Astrocyte of the spinal cord (primary cell): ENCODE measurements at regions not wholly inside any gene's neighbourhood (a gene's known extent, or its start where the extent isn't known, plus 50 kb on each side); places are given as distances from the start of the nearest gene placed in this dataset.
A peak's percentile ranks its signal among the peaks of the same experiment; 100 is the strongest.

ENCODE experiments used
- DNase-seq: peaks from one replicate; pipeline ENCODE4 v3.0.0; 2011; ENCODE audit warnings: low read depth, low spot score
- H3K4me3 ChIP-seq: 2 replicates; pipeline ENCODE4 v1.5.1; 2011; ENCODE audit warnings: low read depth, mild to moderate bottlenecking, low read length, moderate library complexity
- in situ Hi-C: cut with HindIII; loops from 2 replicates; pipeline ENCODE4 v1.10.0; 2017; ENCODE audit warnings: low sequenced_read_pairs
- TF ChIP-seq, protein P1 (sequence below): IDR thresholded peaks from 2 replicates; pipeline ENCODE4 v1.5.1; 2012; ENCODE audit warnings: low read depth, mild to moderate bottlenecking, low read length, inconsistent platforms

- TF ChIP-seq, protein P1, sequence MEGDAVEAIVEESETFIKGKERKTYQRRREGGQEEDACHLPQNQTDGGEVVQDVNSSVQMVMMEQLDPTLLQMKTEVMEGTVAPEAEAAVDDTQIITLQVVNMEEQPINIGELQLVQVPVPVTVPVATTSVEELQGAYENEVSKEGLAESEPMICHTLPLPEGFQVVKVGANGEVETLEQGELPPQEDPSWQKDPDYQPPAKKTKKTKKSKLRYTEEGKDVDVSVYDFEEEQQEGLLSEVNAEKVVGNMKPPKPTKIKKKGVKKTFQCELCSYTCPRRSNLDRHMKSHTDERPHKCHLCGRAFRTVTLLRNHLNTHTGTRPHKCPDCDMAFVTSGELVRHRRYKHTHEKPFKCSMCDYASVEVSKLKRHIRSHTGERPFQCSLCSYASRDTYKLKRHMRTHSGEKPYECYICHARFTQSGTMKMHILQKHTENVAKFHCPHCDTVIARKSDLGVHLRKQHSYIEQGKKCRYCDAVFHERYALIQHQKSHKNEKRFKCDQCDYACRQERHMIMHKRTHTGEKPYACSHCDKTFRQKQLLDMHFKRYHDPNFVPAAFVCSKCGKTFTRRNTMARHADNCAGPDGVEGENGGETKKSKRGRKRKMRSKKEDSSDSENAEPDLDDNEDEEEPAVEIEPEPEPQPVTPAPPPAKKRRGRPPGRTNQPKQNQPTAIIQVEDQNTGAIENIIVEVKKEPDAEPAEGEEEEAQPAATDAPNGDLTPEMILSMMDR = no peak
- H3K4me3 ChIP-seq = no peak overlapping the region
- DNase-seq = peak; percentile 37
- in situ Hi-C loops = no loop called here
These were observed 69.4 kb upstream of the KLF12 start for GRCh38 chr13:74203576-74203975.

- DNase-seq = no peak
- in situ Hi-C loops = no loop called here
- TF ChIP-seq, protein P1 = no peak
- no peak overlapping the region for H3K4me3 ChIP-seq
These were observed 68.1 kb upstream of the KLF12 start for GRCh38 chr13:74202129-74202813.

GRCh38 chr13:74201530-74201929, 67.3 kb upstream of the KLF12 start:
- DNase-seq = no peak
- in situ Hi-C loops = no loop called here
- H3K4me3 ChIP-seq = no peak overlapping the region
- TF ChIP-seq, protein P1 = no peak

DNA sequence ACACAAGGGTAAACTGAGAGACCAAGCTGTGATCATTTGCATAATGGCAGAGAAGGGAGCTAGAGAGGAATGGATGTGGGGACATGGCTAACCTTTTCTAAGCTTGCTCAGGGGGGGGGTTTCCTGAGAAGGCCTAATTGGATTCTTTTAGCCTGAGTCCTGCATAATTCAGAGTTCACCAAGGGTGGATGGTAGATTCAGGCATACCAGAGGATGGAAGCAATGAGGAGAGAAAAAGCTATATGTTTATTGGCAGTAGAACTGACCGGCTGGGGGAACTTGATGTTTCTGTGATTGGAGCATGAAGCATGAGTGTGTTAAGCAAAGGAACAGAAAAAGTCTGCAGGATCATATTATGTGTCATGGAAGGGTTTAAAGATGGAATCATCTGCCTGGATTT, 65.9 kb upstream of the KLF12 start:
- TF ChIP-seq, protein P1 = no peak
- peak; percentile 55 for DNase-seq
- H3K4me3 ChIP-seq = no peak overlapping the region
- in situ Hi-C loops = no loop called here

GRCh38 chr13:74197677-74198429, 63.6 kb upstream of the KLF12 start:
- in situ Hi-C loops = no loop called here
- no peak for DNase-seq
- TF ChIP-seq, protein P1 = no peak
- no peak overlapping the region for H3K4me3 ChIP-seq

DNA sequence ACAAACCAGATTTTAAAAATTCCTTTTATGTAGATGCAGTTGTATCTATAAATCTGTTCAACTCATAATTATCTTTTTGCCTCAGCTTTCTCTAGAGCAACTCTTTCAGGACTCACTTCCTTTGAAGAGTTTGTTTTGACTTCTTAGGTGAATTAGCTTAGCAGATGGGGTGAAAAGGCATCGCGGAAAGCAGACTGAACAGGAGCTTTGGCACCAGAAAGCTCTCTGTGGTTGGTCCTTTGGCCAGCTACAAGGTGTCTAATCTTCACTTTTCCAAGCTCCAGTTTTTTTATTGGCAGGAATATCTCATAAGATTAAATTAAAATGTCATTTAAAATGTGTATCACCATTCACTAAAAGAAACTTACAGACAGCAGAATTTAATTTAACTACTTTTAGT, 60.6 kb upstream of the KLF12 start:
- H3K4me3 ChIP-seq = no peak overlapping the region
- TF ChIP-seq, protein P1 = no peak
- DNase-seq = no peak
- in situ Hi-C loops = no loop called here
